ENCODE measurements at regions not wholly inside any gene's neighbourhood (a gene's known extent, or its start where the extent isn't known, plus 50 kb on each side); places are given as distances from the start of the nearest gene placed in this dataset.

GRCh38 chr13:65154661-65155447 is 2075.3 kb downstream of the PCDH9 start:
- RAD21 ChIA-PET (ENCODE audit: unreplicated experiment): interaction anchor here (0.7 to 2.6 kb wide), 12 partner anchors 8 to 554 kb away, joined by 3 to 20 read pairs (median 3); no protein-coding TSS in a partner anchor
- TF ChIP-seq MYB (IDR thresholded peaks at IDR 0.05; ENCODE audit: borderline replicate concordance, low read depth, low read length): no peak
- TF ChIP-seq CHD2 (IDR thresholded peaks at IDR 0.05; ENCODE audit: borderline replicate concordance, low read depth, low read length): no peak
- no peak for TF ChIP-seq E2F4 (IDR thresholded peaks at IDR 0.05; ENCODE audit: low read depth, low read length)
- TF ChIP-seq YBX1 (IDR thresholded peaks at IDR 0.05): no peak
- TF ChIP-seq ATF3 (IDR thresholded peaks at IDR 0.05; ENCODE audit: borderline replicate concordance, extremely low read depth, low read depth, low read length): no peak
- peak; percentile 46; the same call in 1 of the 2 replicates for TF ChIP-seq IKZF1 (conservative IDR thresholded peaks at IDR 0.05)
- TF ChIP-seq POLR2A (IDR thresholded peaks at IDR 0.05; ENCODE audit: low read depth, low read length): no peak
- TF ChIP-seq CBX5 (IDR thresholded peaks at IDR 0.05; ENCODE audit: low read depth): no peak
- TF ChIP-seq IKZF2 (IDR thresholded peaks at IDR 0.05): peak; percentile 26 to 37; a peak in 3 of 4 replicates
- TF ChIP-seq PAX5 (IDR thresholded peaks at IDR 0.05; ENCODE audit: borderline replicate concordance, low read depth, low read length): no peak
- no peak for TF ChIP-seq ASH2L (IDR thresholded peaks at IDR 0.05; ENCODE audit: borderline replicate concordance, low read depth)
- no peak for TF ChIP-seq SKIL (IDR thresholded peaks at IDR 0.05; ENCODE audit: low read depth, poor library complexity, severe bottlenecking)
- TF ChIP-seq E4F1 (IDR thresholded peaks at IDR 0.05; ENCODE audit: borderline replicate concordance, partially characterized antibody): no peak
- no peak for TF ChIP-seq RFX5 (IDR thresholded peaks at IDR 0.05; ENCODE audit: low read depth, low read length)
- no peak for TF ChIP-seq JUND (IDR thresholded peaks at IDR 0.05; ENCODE audit: low read depth, low read length)
- TF ChIP-seq HSF1 (IDR thresholded peaks at IDR 0.05; ENCODE audit: low read depth, low read length): no peak

More at GRCh38 chr13:65154661-65155447, 2075.3 kb downstream of the PCDH9 start:
- no peaks in the 10 kb centered on the region for H3K4me1 ChIP-seq (ENCODE audit: control insufficient read depth, insufficient read depth, low read length)
- SMC1A ChIA-PET (ENCODE audit: uncharacterized antibody, unreplicated experiment): interaction anchor here (0.5 to 2.2 kb wide), 17 partner anchors 8 to 1209 kb away, joined by 3 to 10 read pairs (median 3); no protein-coding TSS in a partner anchor
- H3K9ac ChIP-seq (ENCODE audit: control insufficient read depth, insufficient read depth, low read length): no peak overlapping the region
- POLR2A ChIA-PET: interaction anchor here (0.6 to 1.6 kb wide), 6 partner anchors 12 to 311 kb away, joined by 3 to 6 read pairs (median 4); no protein-coding TSS in a partner anchor
- CTCF ChIA-PET: interaction anchor here (0.7 to 1.8 kb wide), 5 partner anchors 15 to 483 kb away, joined by 3 to 5 read pairs (median 3); no protein-coding TSS in a partner anchor
- no TSS peak for BruUV-seq (replicated peaks)
- H4K20me1 ChIP-seq (ENCODE audit: control insufficient read depth, insufficient read depth): no peaks in the 10 kb centered on the region
- H3K27ac ChIP-seq (ENCODE audit: control insufficient read depth, insufficient read depth): no peak overlapping the region
- no peaks in the 10 kb centered on the region for H3K79me2 ChIP-seq (ENCODE audit: control insufficient read depth, insufficient read depth, low read length)
- DNase-seq (ENCODE audit: low read depth, low spot score) (peak; percentile 31), FAIRE-seq (no peak), ATAC-seq (peak; percentile 83)
- no peaks in the 10 kb centered on the region for H3K27me3 ChIP-seq (replicated peaks in 1 of 2; ENCODE audit: control insufficient read depth in 2 of 2, insufficient read depth in 2 of 2, low read length in 1 of 2)
- no peaks in the 10 kb centered on the region for H3K36me3 ChIP-seq (ENCODE audit: control insufficient read depth in 2 of 2, insufficient read depth in 2 of 2, low read length in 1 of 2)
- intact Hi-C loops (cut with micrococcal nuclease; ENCODE audit: unreplicated experiment): loop anchor here (5.0 to 10.0 kb wide), 2 partner anchors 160 to 228 kb away; no protein-coding TSS in a partner anchor
- no peaks in the 10 kb centered on the region for H3K9me3 ChIP-seq (replicated peaks; ENCODE audit: control insufficient read depth, insufficient read depth, low read length)
- no peak overlapping the region for H2AFZ ChIP-seq (ENCODE audit: control insufficient read depth, low read depth, low read length)
- in situ Hi-C loops (cut with MboI): no loop called here
- no peak overlapping the region for H3K4me2 ChIP-seq (ENCODE audit: control insufficient read depth, insufficient read depth)
- no peak overlapping the region for H3K4me3 ChIP-seq
- WGBS (ENCODE audit: insufficient coverage, insufficient replicate concordance, low lambda C conversion rate, missing lambda C conversion rate): 57% methylated on average over 5 of the region's 5 CpGs
